Neural cell (in vitro differentiated cells): ENCODE measurements at regions not wholly inside any gene's neighbourhood (a gene's known extent, or its start where the extent isn't known, plus 50 kb on each side); places are given as distances from the start of the nearest gene placed in this dataset.
"Not testable (repeated sequence)": the region's sequence is repeated elsewhere in the genome, so short reads cannot be mapped to it uniquely, and the experiment has no call there.

ENCODE experiments used
- H2AFZ ChIP-seq: fragments of 200-600, 300-800 bp; sonication (generic), shearing (Covaris generic); 2 replicates; pipeline ENCODE4 v1.6.0; 2014; ENCODE audit warnings: low read depth, mild to moderate bottlenecking, antibody characterized with exemption, low read length, moderate library complexity
- H3F3A ChIP-seq: fragments of 200-600 bp; shearing (Covaris generic); 2 replicates; pipeline ENCODE4 v1.6.1; 2016; ENCODE audit warnings: mild to moderate bottlenecking, moderate library complexity, mixed read lengths, antibody characterized with exemption, low read length; ENCODE audit not compliant: insufficient read depth, poor library complexity, severe bottlenecking
- H3K27ac ChIP-seq: fragments of 200-600, 300-800 bp; sonication (generic), shearing (Covaris generic); 2 replicates; pipeline ENCODE4 v1.5.1; 2014; ENCODE audit warnings: mild to moderate bottlenecking, low read length, moderate library complexity
- H3K27me3 ChIP-seq: fragments of 300-800, 200-600 bp; sonication (generic), shearing (Covaris generic); 2 replicates; pipeline ENCODE4 v1.6.0; 2014; ENCODE audit warnings: mild to moderate bottlenecking, low read depth, low read length, moderate library complexity; ENCODE audit not compliant: insufficient read depth
- H3K36me3 ChIP-seq: fragments of 300-800, 200-600 bp; sonication (generic), shearing (Covaris generic); 2 replicates; pipeline ENCODE4 v1.5.1; 2014; ENCODE audit warnings: mild to moderate bottlenecking, antibody characterized with exemption, low read length, moderate library complexity; ENCODE audit not compliant: insufficient read depth
- H3K4me2 ChIP-seq: fragments of 300-800, 200-600 bp; sonication (generic), shearing (Covaris generic); 2 replicates; pipeline ENCODE4 v1.6.0; 2014; ENCODE audit warnings: mild to moderate bottlenecking, low read length
- H3K4me3 ChIP-seq: fragments of 300-800, 200-600 bp; sonication (generic), shearing (Covaris generic); 2 replicates; pipeline ENCODE4 v1.5.1; 2014; ENCODE audit warnings: mild to moderate bottlenecking, low read length, moderate library complexity
- H3K79me2 ChIP-seq: fragments of 200-600 bp; shearing (Covaris generic); replicated peaks from 2 replicates; pipeline ENCODE4 v1.6.0; 2014; ENCODE audit warnings: mild to moderate bottlenecking, low read length, moderate library complexity; ENCODE audit not compliant: insufficient read depth
- H3K9ac ChIP-seq: fragments of 300-800, 200-600 bp; sonication (generic), shearing (Covaris generic); 2 replicates; pipeline ENCODE4 v1.6.1; 2016; ENCODE audit warnings: mild to moderate bottlenecking, low read length, mixed read lengths
- H3K9me2 ChIP-seq: fragments of 200-600 bp; shearing (Covaris generic); 2 replicates; pipeline ENCODE4 v1.6.1; 2016; ENCODE audit warnings: mild to moderate bottlenecking, low read length, mixed read lengths; ENCODE audit not compliant: insufficient read depth
- H3K9me3 ChIP-seq: fragments of 200-600, 300-800 bp; sonication (generic), shearing (Covaris generic); 2 replicates; pipeline ENCODE4 v1.6.1; 2016; ENCODE audit warnings: mild to moderate bottlenecking, mixed run types, low read length, moderate library complexity, mixed read lengths
- H4K20me1 ChIP-seq: fragments of 200-600 bp; shearing (Covaris generic); 2 replicates; pipeline ENCODE4 v1.6.1; 2016; ENCODE audit warnings: mild to moderate bottlenecking, mixed run types; ENCODE audit not compliant: insufficient read depth
- EP300 ChIP-seq: fragments of 450-650 bp; conservative IDR thresholded peaks from 2 replicates; pipeline ENCODE4 v1.6.1; 2014; ENCODE audit warnings: antibody characterized with exemption, mild to moderate bottlenecking, moderate library complexity; ENCODE audit not compliant: poor library complexity, severe bottlenecking
- EZH2 ChIP-seq: fragments of 200-600, 300-800 bp; shearing (Covaris generic), sonication (generic); IDR thresholded peaks from 2 replicates; pipeline ENCODE4 v1.6.1; 2014; ENCODE audit warnings: antibody characterized with exemption, low read length, borderline replicate concordance, mild to moderate bottlenecking; ENCODE audit not compliant: insufficient read depth, poor library complexity, severe bottlenecking
- MXI1 ChIP-seq: fragments of 450-650 bp; conservative IDR thresholded peaks from 2 replicates; pipeline ENCODE4 v1.6.1; 2014; ENCODE audit warnings: antibody characterized with exemption, mild to moderate bottlenecking; ENCODE audit not compliant: poor library complexity, severe bottlenecking
- POLR2AphosphoS5 ChIP-seq: IDR thresholded peaks from 2 replicates; pipeline ENCODE4 v1.6.1; 2012
- RAD21 ChIP-seq: fragments of 450-650 bp; conservative IDR thresholded peaks from 2 replicates; pipeline ENCODE4 v1.6.1; 2014; ENCODE audit warnings: antibody characterized with exemption, mild to moderate bottlenecking, moderate library complexity
- REST ChIP-seq: IDR thresholded peaks from 2 replicates; pipeline ENCODE4 v1.6.1; 2012; ENCODE audit warnings: borderline replicate concordance
- SMC3 ChIP-seq: fragments of 450-650 bp; conservative IDR thresholded peaks from 2 replicates; pipeline ENCODE4 v1.6.1; 2014; ENCODE audit warnings: antibody characterized with exemption, mild to moderate bottlenecking, moderate library complexity; ENCODE audit not compliant: poor library complexity
- TAF1 ChIP-seq: IDR thresholded peaks from 2 replicates; pipeline ENCODE4 v1.6.1; 2012; ENCODE audit warnings: low read depth
- TF ChIP-seq, protein P1 (sequence below): fragments of 450-650 bp; IDR thresholded peaks from 2 replicates; pipeline ENCODE4 v1.5.1; 2014; ENCODE audit warnings: antibody characterized with exemption, mild to moderate bottlenecking, moderate library complexity; ENCODE audit not compliant: poor library complexity, severe bottlenecking

DNA sequence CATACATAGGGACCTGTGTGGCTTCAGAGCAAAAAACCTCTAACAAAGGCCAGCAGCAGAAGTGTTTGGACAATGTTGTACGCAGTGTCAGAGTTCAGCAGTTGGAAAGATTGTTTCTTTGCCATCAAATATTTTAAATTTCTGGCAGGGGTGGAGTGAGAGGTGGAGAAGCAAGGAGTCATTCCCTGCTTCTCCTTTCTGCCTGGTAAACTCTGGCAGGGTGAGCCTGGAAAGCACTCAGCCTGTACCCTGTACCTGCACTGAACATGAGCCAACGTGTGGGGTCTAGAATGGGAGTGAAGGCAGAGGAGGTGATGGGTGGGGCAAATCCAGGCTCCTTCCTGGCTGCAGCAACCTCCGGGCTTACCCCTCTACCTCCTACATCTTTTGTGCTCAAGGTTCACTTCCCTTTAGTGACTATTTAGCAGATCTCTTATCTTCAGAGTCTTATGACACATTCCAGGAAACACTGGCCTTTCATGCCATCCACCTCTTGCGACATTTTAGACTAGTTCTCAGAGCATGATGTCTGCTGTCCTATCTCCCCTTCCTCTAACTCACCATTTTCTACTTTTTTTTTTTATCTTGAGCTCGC, 445.0 kb upstream of the PIK3R1 start:
- no peaks in the 10 kb centered on the region for H3K9me3 ChIP-seq
- H3K27ac ChIP-seq, result no peak overlapping the region
- no peaks in the 10 kb centered on the region for H3K36me3 ChIP-seq
- H3K4me2 ChIP-seq, result no peak overlapping the region
- H3K79me2 ChIP-seq, result no peaks in the 10 kb centered on the region
- no peaks in the 10 kb centered on the region for H3K9me2 ChIP-seq
- H2AFZ ChIP-seq, result no peak overlapping the region
- H3K27me3 ChIP-seq, result no peaks in the 10 kb centered on the region
- no peaks in the 10 kb centered on the region for H3F3A ChIP-seq
- TF ChIP-seq EP300, result no peak
- no peak for TF ChIP-seq MXI1
- no peak for TF ChIP-seq RAD21
- no peak for TF ChIP-seq EZH2
- no peak for TF ChIP-seq TAF1
- TF ChIP-seq, protein P1, sequence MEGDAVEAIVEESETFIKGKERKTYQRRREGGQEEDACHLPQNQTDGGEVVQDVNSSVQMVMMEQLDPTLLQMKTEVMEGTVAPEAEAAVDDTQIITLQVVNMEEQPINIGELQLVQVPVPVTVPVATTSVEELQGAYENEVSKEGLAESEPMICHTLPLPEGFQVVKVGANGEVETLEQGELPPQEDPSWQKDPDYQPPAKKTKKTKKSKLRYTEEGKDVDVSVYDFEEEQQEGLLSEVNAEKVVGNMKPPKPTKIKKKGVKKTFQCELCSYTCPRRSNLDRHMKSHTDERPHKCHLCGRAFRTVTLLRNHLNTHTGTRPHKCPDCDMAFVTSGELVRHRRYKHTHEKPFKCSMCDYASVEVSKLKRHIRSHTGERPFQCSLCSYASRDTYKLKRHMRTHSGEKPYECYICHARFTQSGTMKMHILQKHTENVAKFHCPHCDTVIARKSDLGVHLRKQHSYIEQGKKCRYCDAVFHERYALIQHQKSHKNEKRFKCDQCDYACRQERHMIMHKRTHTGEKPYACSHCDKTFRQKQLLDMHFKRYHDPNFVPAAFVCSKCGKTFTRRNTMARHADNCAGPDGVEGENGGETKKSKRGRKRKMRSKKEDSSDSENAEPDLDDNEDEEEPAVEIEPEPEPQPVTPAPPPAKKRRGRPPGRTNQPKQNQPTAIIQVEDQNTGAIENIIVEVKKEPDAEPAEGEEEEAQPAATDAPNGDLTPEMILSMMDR, result no peak
- TF ChIP-seq SMC3, result no peak
- TF ChIP-seq REST, result no peak
- TF ChIP-seq POLR2AphosphoS5, result no peak
- no peaks in the 10 kb centered on the region for H4K20me1 ChIP-seq
- H3K9ac ChIP-seq, result no peak overlapping the region
- no peak overlapping the region for H3K4me3 ChIP-seq

- H3K36me3 ChIP-seq, result no peaks in the 10 kb centered on the region
- H3K9me3 ChIP-seq, result no peaks in the 10 kb centered on the region
- no peaks in the 10 kb centered on the region for H3K9me2 ChIP-seq
- no peak overlapping the region for H3K9ac ChIP-seq
- H4K20me1 ChIP-seq, result no peaks in the 10 kb centered on the region
- H3K4me3 ChIP-seq, result no peak overlapping the region
- H3K79me2 ChIP-seq, result no peaks in the 10 kb centered on the region
- TF ChIP-seq EP300 (no peak), POLR2AphosphoS5 (no peak), EZH2 (no peak), MXI1 (no peak), SMC3 (no peak), RAD21 (no peak), TAF1 (no peak), REST (no peak)
- TF ChIP-seq, protein P1, result no peak
- no peak overlapping the region for H3K27ac ChIP-seq
- H2AFZ ChIP-seq, result no peak overlapping the region
- H3K4me2 ChIP-seq, result no peak overlapping the region
- no peaks in the 10 kb centered on the region for H3F3A ChIP-seq
- no peaks in the 10 kb centered on the region for H3K27me3 ChIP-seq
Measured at GRCh38 chr5:67765697-67766096, 449.9 kb upstream of the PIK3R1 start.

DNA sequence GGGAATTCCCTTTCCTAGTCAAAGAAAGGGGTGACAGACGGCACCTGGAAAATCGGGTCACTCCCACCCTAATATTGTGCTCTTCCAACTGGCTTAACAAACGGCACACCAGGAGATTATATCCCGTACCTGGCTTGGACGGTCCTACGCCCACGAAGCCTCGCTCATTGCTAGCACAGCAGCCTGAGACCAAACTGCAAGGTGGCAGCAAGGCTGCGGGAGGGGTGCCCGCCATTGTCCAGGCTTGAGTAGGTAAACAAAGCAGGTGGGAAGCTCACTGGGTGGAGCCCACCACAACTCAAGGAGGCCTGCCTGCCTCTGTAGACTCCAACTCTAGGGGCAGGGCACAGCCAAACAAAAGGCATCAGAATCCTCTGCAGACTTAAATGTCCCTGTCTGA, 457.8 kb upstream of the PIK3R1 start:
- H4K20me1 ChIP-seq, result not testable (repeated sequence)

More for the DNA sequence above, 457.8 kb upstream of the PIK3R1 start:
- not testable (repeated sequence) for H3K79me2 ChIP-seq, H3K4me3 ChIP-seq, H2AFZ ChIP-seq, H3K9ac ChIP-seq, H3K9me2 ChIP-seq, H3K27me3 ChIP-seq, H3K4me2 ChIP-seq, H3F3A ChIP-seq, H3K36me3 ChIP-seq, H3K27ac ChIP-seq, H3K9me3 ChIP-seq
